Chondrocyte (in vitro differentiated cells): ENCODE measurements at regions not wholly inside any gene's neighbourhood (a gene's known extent, or its start where the extent isn't known, plus 50 kb on each side); places are given as distances from the start of the nearest gene placed in this dataset.

ENCODE experiments used
- DNase-seq: peaks from one replicate; pipeline ENCODE4 v3.0.0; 2021; ENCODE audit warnings: mixed read lengths, low spot score
- H3K27ac Mint-ChIP-seq: one replicate; pipeline ENCODE4 v1.8.0; 2021; ENCODE audit warnings: mild to moderate bottlenecking, moderate library complexity, mixed read lengths; ENCODE audit not compliant: unreplicated experiment
- H3K27me3 Mint-ChIP-seq: 2 replicates; pipeline ENCODE4 v1.8.0; 2021; ENCODE audit warnings: low read depth, mixed read lengths
- H3K36me3 Mint-ChIP-seq: 2 replicates; pipeline ENCODE4 v1.8.0; 2021; ENCODE audit warnings: low read depth, mixed read lengths
- H3K4me1 Mint-ChIP-seq: 2 replicates; pipeline ENCODE4 v1.8.0; 2021; ENCODE audit warnings: low read depth, mild to moderate bottlenecking, mixed read lengths
- H3K4me3 Mint-ChIP-seq: one replicate; pipeline ENCODE4 v1.8.0; 2021; ENCODE audit warnings: mild to moderate bottlenecking, moderate library complexity, mixed read lengths; ENCODE audit not compliant: unreplicated experiment
- H3K9me3 Mint-ChIP-seq: 2 replicates; pipeline ENCODE4 v1.8.0; 2021; ENCODE audit warnings: low read depth, mixed read lengths
- CTCF ChIP-seq: fragments of 200-600 bp; sonication (generic); IDR thresholded peaks from 2 replicates; pipeline ENCODE4 v1.5.0; 2021; ENCODE audit warnings: antibody characterized with exemption, mild to moderate bottlenecking, moderate library complexity

GRCh38 chr22:48929276-48929790 is 898.3 kb downstream of the BRD1 start:
- TF ChIP-seq CTCF: no peak
- no peak for DNase-seq
- Mint-ChIP-seq H3K27me3 (peaks cover 27% of the 10 kb centered on the region), H3K4me1 (no peaks in the 10 kb centered on the region), H3K27ac (no peak overlapping the region), H3K36me3 (no peaks in the 10 kb centered on the region), H3K4me3 (no peak overlapping the region), H3K9me3 (peaks cover 8% of the 10 kb centered on the region)

- no peak for DNase-seq
- Mint-ChIP-seq H3K27ac (no peak overlapping the region), H3K4me1 (no peaks in the 10 kb centered on the region), H3K4me3 (no peak overlapping the region), H3K36me3 (no peaks in the 10 kb centered on the region), H3K27me3 (peaks cover 27% of the 10 kb centered on the region), H3K9me3 (peaks cover 1% of the 10 kb centered on the region)
- no peak for TF ChIP-seq CTCF
Measured at GRCh38 chr22:48927591-48927990, 900.1 kb downstream of the BRD1 start.

GRCh38 chr22:48926643-48927042 is 901.0 kb downstream of the BRD1 start:
- Mint-ChIP-seq H3K9me3 (no peaks in the 10 kb centered on the region), H3K27me3 (peaks cover 31% of the 10 kb centered on the region)
- DNase-seq: no peak

DNA sequence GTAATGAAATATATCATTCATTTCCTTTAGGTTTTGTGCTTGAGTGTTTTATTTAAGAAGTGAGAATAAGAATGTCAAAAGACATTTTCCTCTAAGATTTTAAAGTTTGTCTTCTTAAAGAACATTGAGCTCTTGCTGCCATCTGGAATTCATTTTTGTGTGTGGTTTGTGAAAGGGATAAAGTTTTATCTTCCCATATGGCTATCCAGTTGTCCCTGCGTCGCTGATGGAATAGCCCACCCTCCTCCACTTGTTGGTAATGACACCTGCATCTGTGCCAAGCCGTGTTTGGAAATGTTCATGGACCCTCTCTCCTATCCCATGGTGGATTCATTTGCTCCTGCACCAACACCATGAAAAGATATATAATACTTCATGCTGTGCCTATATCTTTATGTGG is 901.5 kb downstream of the BRD1 start:
- DNase-seq: no peak
- Mint-ChIP-seq H3K4me1 (no peaks in the 10 kb centered on the region), H3K4me3 (no peak overlapping the region)

More at GRCh38 chr22:48926643-48927042, 901.0 kb downstream of the BRD1 start:
- Mint-ChIP-seq H3K4me3 (no peak overlapping the region), H3K36me3 (no peaks in the 10 kb centered on the region), H3K27ac (no peak overlapping the region), H3K4me1 (no peaks in the 10 kb centered on the region)
- no peak for TF ChIP-seq CTCF

GRCh38 chr22:48925450-48925849 is 902.2 kb downstream of the BRD1 start:
- no peak overlapping the region for H3K4me3 Mint-ChIP-seq
- no peak overlapping the region for H3K27ac Mint-ChIP-seq
- H3K9me3 Mint-ChIP-seq: no peaks in the 10 kb centered on the region
- peaks cover 34% of the 10 kb centered on the region for H3K27me3 Mint-ChIP-seq
- TF ChIP-seq CTCF: no peak
- H3K36me3 Mint-ChIP-seq: no peaks in the 10 kb centered on the region
- H3K4me1 Mint-ChIP-seq: no peaks in the 10 kb centered on the region
- DNase-seq: no peak

More for the DNA sequence above, 901.5 kb downstream of the BRD1 start:
- Mint-ChIP-seq H3K9me3 (no peaks in the 10 kb centered on the region), H3K27me3 (peaks cover 32% of the 10 kb centered on the region), H3K36me3 (no peaks in the 10 kb centered on the region), H3K27ac (no peak overlapping the region)
- TF ChIP-seq CTCF: no peak
